Trophoblast cell (in vitro differentiated cells and primary cell): ENCODE measurements at regions not wholly inside any gene's neighbourhood (a gene's known extent, or its start where the extent isn't known, plus 50 kb on each side); places are given as distances from the start of the nearest gene placed in this dataset.

Experiments used
- DNase-seq, 2 donors: peaks; one replicate each; pipeline ENCODE4 v3.0.0-alpha.2; 2016
- H2AFZ ChIP-seq: 2 replicates; pipeline ENCODE4 v1.6.1; 2013; ENCODE audit warnings: low read length, moderate library complexity, mild to moderate bottlenecking; ENCODE audit not compliant: insufficient read depth, poor library complexity
- H2AK5ac ChIP-seq: 2 replicates; pipeline ENCODE4 v1.6.1; 2013; ENCODE audit warnings: mild to moderate bottlenecking, low read length
- H2BK120ac ChIP-seq: 2 replicates; pipeline ENCODE4 v1.6.1; 2013; ENCODE audit warnings: low read length, mild to moderate bottlenecking, moderate library complexity; ENCODE audit not compliant: insufficient read depth, poor library complexity
- H2BK12ac ChIP-seq: 2 replicates; pipeline ENCODE4 v1.6.1; 2013; ENCODE audit warnings: mild to moderate bottlenecking, low read length, moderate library complexity
- H2BK5ac ChIP-seq: 2 replicates; pipeline ENCODE4 v1.6.1; 2013; ENCODE audit warnings: low read length, low read depth, moderate library complexity, mild to moderate bottlenecking; ENCODE audit not compliant: poor library complexity
- H3K14ac ChIP-seq: 2 replicates; pipeline ENCODE4 v1.6.1; 2013; ENCODE audit warnings: mild to moderate bottlenecking, low read length
- H3K18ac ChIP-seq: 2 replicates; pipeline ENCODE4 v1.6.1; 2013; ENCODE audit warnings: mild to moderate bottlenecking, low read length
- H3K23ac ChIP-seq: 2 replicates; pipeline ENCODE4 v1.6.1; 2013; ENCODE audit warnings: low read length
- H3K27ac ChIP-seq: 2 replicates; pipeline ENCODE4 v1.5.1; 2013; ENCODE audit warnings: low read depth, mild to moderate bottlenecking, inconsistent platforms, low read length, moderate library complexity
- H3K27me3 ChIP-seq: 2 replicates; pipeline ENCODE4 v1.6.1; 2013; ENCODE audit warnings: inconsistent platforms, mild to moderate bottlenecking, low read length, moderate library complexity; ENCODE audit not compliant: insufficient read depth
- H3K36me3 ChIP-seq, 2 experiments: 1 replicate in 1 of 2; 2 replicates in 1 of 2; pipeline ENCODE4 v1.6.1; 2013; ENCODE audit warnings: low read length in 2 of 2, mild to moderate bottlenecking in 2 of 2, moderate library complexity in 1 of 2; ENCODE audit not compliant: insufficient read depth in 2 of 2, control insufficient read depth in 1 of 2
- H3K4ac ChIP-seq: 2 replicates; pipeline ENCODE4 v1.6.1; 2013; ENCODE audit warnings: low read depth, mild to moderate bottlenecking, low read length, moderate library complexity
- H3K4me1 ChIP-seq, 2 experiments: 1 replicate in 1 of 2; 2 replicates in 1 of 2; pipeline ENCODE4 v1.6.1; 2013; ENCODE audit warnings: low read length in 2 of 2, mild to moderate bottlenecking in 2 of 2, moderate library complexity in 1 of 2; ENCODE audit not compliant: insufficient read depth in 2 of 2, control insufficient read depth in 1 of 2
- H3K4me2 ChIP-seq: 2 replicates; pipeline ENCODE4 v1.6.1; 2013; ENCODE audit warnings: inconsistent platforms, mild to moderate bottlenecking, low read length, moderate library complexity
- H3K4me3 ChIP-seq: 2 replicates; pipeline ENCODE4 v1.5.1; 2013; ENCODE audit warnings: mild to moderate bottlenecking, low read depth, low read length, inconsistent platforms
- H3K79me1 ChIP-seq: one replicate; pipeline ENCODE4 v1.6.1; 2013; ENCODE audit warnings: low read length
- H3K79me2 ChIP-seq: 2 replicates; pipeline ENCODE4 v1.6.1; 2013; ENCODE audit warnings: low read length, mild to moderate bottlenecking; ENCODE audit not compliant: control insufficient read depth, insufficient read depth, poor library complexity
- H3K9ac ChIP-seq: 2 replicates; pipeline ENCODE4 v1.6.1; 2013; ENCODE audit warnings: mild to moderate bottlenecking, low read length
- H3K9me3 ChIP-seq: 2 replicates; pipeline ENCODE4 v1.6.1; 2013; ENCODE audit warnings: low read depth, mild to moderate bottlenecking, control low read depth, inconsistent platforms, low read length; ENCODE audit not compliant: insufficient read depth
- H4K12ac ChIP-seq: 2 replicates; pipeline ENCODE4 v1.6.1; 2013; ENCODE audit warnings: low read depth, mild to moderate bottlenecking, low read length, moderate library complexity
- H4K8ac ChIP-seq: 2 replicates; pipeline ENCODE4 v1.6.1; 2013; ENCODE audit warnings: low read depth, mild to moderate bottlenecking, low read length, moderate library complexity
- H4K91ac ChIP-seq: one replicate; pipeline ENCODE4 v1.6.1; 2013; ENCODE audit warnings: low read depth, mild to moderate bottlenecking, low read length, moderate library complexity
- WGBS: extraction: QIAGEN DNeasy Blood & Tissue Kit; methylation state at CpG from one replicate; pipeline ENCODE4 v1.1.7; 2013; ENCODE audit warnings: missing lambda C conversion rate; ENCODE audit not compliant: insufficient read length, insufficient coverage; ENCODE audit errors: extremely low coverage; 5-methylcytosine and 5-hydroxymethylcytosine counted together

GRCh38 chr6:53727748-53728147 is 62.2 kb upstream of the KLHL31 start:
- no CpG with 5 or more reads among the region's 5 CpGs for WGBS

DNA sequence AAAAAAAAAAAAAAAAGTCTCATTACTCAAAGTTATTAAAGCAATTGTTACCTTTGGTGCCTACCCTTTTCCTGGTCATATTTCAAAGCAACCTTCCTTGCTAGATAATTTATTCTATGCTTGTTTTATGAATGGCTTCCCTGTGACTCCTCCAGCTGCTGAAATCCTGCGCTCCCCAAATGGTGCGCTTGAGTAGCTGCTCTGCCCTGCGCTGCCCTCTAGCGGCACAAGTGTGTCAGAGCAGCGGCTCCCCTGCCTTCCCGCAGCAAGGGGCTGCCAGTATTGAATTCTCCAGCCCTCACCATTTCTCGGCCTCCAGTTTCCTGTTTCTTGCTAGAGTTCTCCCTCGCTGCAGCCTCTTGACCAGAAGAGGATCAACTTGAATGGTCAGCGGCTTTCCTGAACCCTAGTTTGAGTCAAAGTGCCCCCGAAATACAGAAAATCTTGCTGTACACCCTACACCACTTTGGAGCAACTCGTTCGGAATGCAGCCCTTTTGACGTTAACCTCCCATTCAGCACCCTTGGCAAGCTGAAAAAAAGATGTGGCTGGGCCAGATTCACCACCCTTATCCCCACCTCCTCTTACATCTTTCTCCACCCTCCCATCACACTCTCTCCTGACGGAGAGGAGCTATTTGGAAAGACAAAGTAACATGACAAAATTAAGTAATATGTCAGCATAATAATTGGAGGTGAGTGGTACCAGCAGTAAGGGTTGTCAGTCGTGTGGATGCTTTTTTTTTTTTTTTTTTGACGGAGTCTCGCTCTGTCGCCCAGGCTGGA is 60.4 kb upstream of the KLHL31 start:
- H3K9me3 ChIP-seq = no peaks in the 10 kb centered on the region
- H3K14ac ChIP-seq = no peak overlapping the region
- peaks cover 9 to 17% of the 10 kb centered on the region in 2 experiments for H3K4me1 ChIP-seq
- H4K91ac ChIP-seq = no peak overlapping the region
- peak; percentile 88 to 94 for DNase-seq
- H2AK5ac ChIP-seq = no peak overlapping the region
- H3K27ac ChIP-seq = no peak overlapping the region
- no peak overlapping the region for H4K8ac ChIP-seq
- H2BK12ac ChIP-seq = peak overlapping the region; percentile 3
- H2BK5ac ChIP-seq = no peak overlapping the region
- H4K12ac ChIP-seq = no peak overlapping the region
- H3K79me1 ChIP-seq = peaks cover 6% of the 10 kb centered on the region
- H2AFZ ChIP-seq = no peak overlapping the region
- WGBS = no CpG with 5 or more reads among the region's 18 CpGs
- H3K18ac ChIP-seq = no peak overlapping the region
- no peak overlapping the region for H3K4me3 ChIP-seq
- H3K9ac ChIP-seq = no peak overlapping the region
- no peaks in the 10 kb centered on the region for H3K27me3 ChIP-seq
- no peak overlapping the region for H2BK120ac ChIP-seq
- H3K36me3 ChIP-seq = no peaks in the 10 kb centered on the region
- peaks cover 2% of the 10 kb centered on the region for H3K79me2 ChIP-seq
- H3K4me2 ChIP-seq = no peak overlapping the region
- no peak overlapping the region for H3K23ac ChIP-seq
- no peak overlapping the region for H3K4ac ChIP-seq

More at GRCh38 chr6:53727748-53728147, 62.2 kb upstream of the KLHL31 start:
- Histone ChIP-seq H3K79me1 (peaks cover 12% of the 10 kb centered on the region), H2BK12ac (no peak overlapping the region), H4K91ac (no peak overlapping the region), H2AFZ (no peak overlapping the region), H3K23ac (no peak overlapping the region), H3K27ac (no peak overlapping the region), H4K8ac (no peak overlapping the region), H3K4ac (no peak overlapping the region), H3K9ac (no peak overlapping the region), H3K4me1 (peaks cover 11 to 20% of the 10 kb centered on the region in 2 experiments), H2BK5ac (no peak overlapping the region), H3K36me3 (no peaks in the 10 kb centered on the region), H3K18ac (no peak overlapping the region), H3K14ac (no peak overlapping the region), H2AK5ac (no peak overlapping the region), H3K4me3 (no peak overlapping the region), H4K12ac (no peak overlapping the region), H3K27me3 (no peaks in the 10 kb centered on the region), H3K79me2 (peaks cover under 1% of the 10 kb centered on the region), H3K4me2 (no peak overlapping the region), H2BK120ac (no peak overlapping the region), H3K9me3 (no peaks in the 10 kb centered on the region)
- DNase-seq = peak; percentile 91 to 97

DNA sequence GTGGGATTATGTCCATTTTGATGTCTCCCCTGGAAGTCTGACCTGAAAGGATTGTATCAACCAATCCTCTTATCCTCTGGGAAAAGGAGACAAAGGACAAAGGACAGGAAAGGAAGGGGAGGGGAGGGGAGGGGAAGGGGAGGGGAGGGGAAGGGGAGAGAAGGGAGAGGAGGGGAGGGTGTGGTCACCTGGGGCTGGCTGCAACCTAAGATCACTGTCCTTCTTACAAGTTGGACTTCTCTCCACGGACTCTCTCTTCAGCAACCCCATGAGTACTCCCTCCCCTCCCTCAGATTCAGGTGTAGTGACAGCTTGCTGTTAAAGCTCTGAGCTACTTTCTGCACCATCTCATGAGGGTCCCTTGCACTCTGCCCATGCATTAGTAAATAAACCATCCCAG is 58.9 kb upstream of the KLHL31 start:
- Histone ChIP-seq H4K91ac (peak overlapping the region; percentile 33), H3K27me3 (no peaks in the 10 kb centered on the region), H2BK120ac (no peak overlapping the region), H2AFZ (no peak overlapping the region), H2AK5ac (no peak overlapping the region), H4K8ac (no peak overlapping the region), H4K12ac (no peak overlapping the region), H3K4me3 (no peak overlapping the region), H3K4ac (no peak overlapping the region), H3K27ac (peak overlapping the region; percentile 41), H3K9me3 (no peaks in the 10 kb centered on the region), H3K79me1 (peaks cover 6% of the 10 kb centered on the region), H3K18ac (no peak overlapping the region), H3K4me2 (no peak overlapping the region), H3K9ac (no peak overlapping the region), H3K79me2 (peaks cover 2% of the 10 kb centered on the region), H2BK5ac (no peak overlapping the region), H3K36me3 (no peaks in the 10 kb centered on the region), H3K4me1 (peaks cover 9 to 17% of the 10 kb centered on the region in 2 experiments), H2BK12ac (peak overlapping the region; percentile 93), H3K14ac (no peak overlapping the region), H3K23ac (no peak overlapping the region)
- WGBS = no CpG with 5 or more reads among the region's 1 CpG
- no peak for DNase-seq

DNA sequence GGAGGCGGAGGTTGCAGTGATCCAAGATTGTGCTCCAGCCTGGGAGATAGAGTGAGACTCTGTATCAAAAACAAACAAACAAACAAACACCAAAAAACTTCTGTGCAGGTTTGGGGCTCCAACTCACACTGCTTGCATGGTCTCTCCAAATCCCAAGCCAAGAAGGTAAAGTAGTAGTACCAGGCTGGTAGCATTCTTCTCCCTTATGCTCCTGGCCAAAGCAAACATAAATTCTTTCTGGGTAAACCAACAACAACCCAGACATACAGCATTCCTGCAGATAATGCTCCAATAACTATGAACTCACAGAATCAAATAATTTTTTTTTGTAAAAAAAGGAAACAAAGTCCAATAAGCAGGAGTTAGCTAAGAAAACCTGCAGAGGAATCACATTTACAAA is 57.8 kb upstream of the KLHL31 start:
- H2AK5ac ChIP-seq = no peak overlapping the region
- no peak overlapping the region for H3K27ac ChIP-seq
- H3K27me3 ChIP-seq = no peaks in the 10 kb centered on the region
- no peak overlapping the region for H3K4ac ChIP-seq
- no peak overlapping the region for H2BK5ac ChIP-seq
- H3K79me2 ChIP-seq = peaks cover 2% of the 10 kb centered on the region
- H2AFZ ChIP-seq = no peak overlapping the region
- H3K4me3 ChIP-seq = no peak overlapping the region
- H3K79me1 ChIP-seq = peaks cover 6% of the 10 kb centered on the region
- no peak overlapping the region for H3K14ac ChIP-seq
- no peaks in the 10 kb centered on the region for H3K36me3 ChIP-seq
- H3K4me1 ChIP-seq = peaks cover 9 to 17% of the 10 kb centered on the region in 2 experiments
- no peak overlapping the region for H3K18ac ChIP-seq
- H4K12ac ChIP-seq = no peak overlapping the region
- no peak overlapping the region for H3K9ac ChIP-seq
- no CpG with 5 or more reads among the region's 1 CpG for WGBS
- H2BK12ac ChIP-seq = no peak overlapping the region
- H3K4me2 ChIP-seq = peak overlapping the region; percentile 31
- no peak overlapping the region for H4K8ac ChIP-seq
- H3K23ac ChIP-seq = no peak overlapping the region
- no peaks in the 10 kb centered on the region for H3K9me3 ChIP-seq
- DNase-seq = peak; percentile 51 to 89
- H2BK120ac ChIP-seq = no peak overlapping the region
- H4K91ac ChIP-seq = no peak overlapping the region
